ENCODE measurements at regions not wholly inside any gene's neighbourhood (a gene's known extent, or its start where the extent isn't known, plus 50 kb on each side); places are given as distances from the start of the nearest gene placed in this dataset.
A peak's percentile ranks its signal among the peaks of the same experiment; 100 is the strongest.

DNA sequence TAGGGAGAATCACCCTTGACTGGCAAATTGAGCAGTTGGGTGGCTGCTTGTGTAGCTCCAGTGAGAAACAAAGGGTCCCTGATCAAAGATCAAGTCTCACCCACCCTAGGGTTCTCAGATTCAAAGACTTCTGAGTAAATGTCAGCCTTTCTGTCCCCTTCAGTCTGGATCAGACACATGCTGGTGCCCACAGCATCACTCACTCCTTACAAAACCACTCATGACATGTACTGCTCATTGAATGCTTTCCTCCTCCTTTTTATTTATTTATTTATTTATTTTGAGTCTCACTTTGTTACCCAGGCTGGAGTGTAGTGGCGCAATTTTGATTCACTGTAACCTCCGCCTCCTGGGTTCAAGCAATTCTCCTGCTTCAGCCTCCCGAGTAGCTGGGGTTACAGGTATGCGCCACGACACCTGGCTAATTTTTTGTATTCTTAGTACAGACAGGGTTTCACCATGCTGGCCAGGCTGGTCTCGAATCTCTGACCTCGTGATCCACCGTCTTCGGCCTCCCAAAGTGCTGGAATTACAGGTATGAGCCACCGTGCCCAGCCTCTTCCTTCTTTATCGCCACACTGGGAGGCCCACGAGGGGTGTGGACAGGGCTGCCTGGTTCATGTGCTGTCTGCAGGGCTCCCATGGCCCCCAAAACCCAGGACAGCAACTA is 462.0 kb upstream of the MAF start:
- no peaks in the 10 kb centered on the region for H3K27me3 ChIP-seq
- intact Hi-C loops (cut with DNase I), result no loop called here
- H3K36me3 ChIP-seq, result no peaks in the 10 kb centered on the region
- H3K27ac ChIP-seq, result no peak overlapping the region
- WGBS, 2 donors, result 87 to 88% methylated on average over 12 of the region's 12 CpGs
- no peak for TF ChIP-seq POLR2AphosphoS5 (IDR thresholded peaks at IDR 0.05)
- TF ChIP-seq EP300 (IDR thresholded peaks at IDR 0.05), result no peak
- TF ChIP-seq, protein P1, sequence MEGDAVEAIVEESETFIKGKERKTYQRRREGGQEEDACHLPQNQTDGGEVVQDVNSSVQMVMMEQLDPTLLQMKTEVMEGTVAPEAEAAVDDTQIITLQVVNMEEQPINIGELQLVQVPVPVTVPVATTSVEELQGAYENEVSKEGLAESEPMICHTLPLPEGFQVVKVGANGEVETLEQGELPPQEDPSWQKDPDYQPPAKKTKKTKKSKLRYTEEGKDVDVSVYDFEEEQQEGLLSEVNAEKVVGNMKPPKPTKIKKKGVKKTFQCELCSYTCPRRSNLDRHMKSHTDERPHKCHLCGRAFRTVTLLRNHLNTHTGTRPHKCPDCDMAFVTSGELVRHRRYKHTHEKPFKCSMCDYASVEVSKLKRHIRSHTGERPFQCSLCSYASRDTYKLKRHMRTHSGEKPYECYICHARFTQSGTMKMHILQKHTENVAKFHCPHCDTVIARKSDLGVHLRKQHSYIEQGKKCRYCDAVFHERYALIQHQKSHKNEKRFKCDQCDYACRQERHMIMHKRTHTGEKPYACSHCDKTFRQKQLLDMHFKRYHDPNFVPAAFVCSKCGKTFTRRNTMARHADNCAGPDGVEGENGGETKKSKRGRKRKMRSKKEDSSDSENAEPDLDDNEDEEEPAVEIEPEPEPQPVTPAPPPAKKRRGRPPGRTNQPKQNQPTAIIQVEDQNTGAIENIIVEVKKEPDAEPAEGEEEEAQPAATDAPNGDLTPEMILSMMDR (IDR thresholded peaks at IDR 0.05), result no peak
- TF ChIP-seq POLR2A (IDR thresholded peaks at IDR 0.05), result no peak
- H3K9me3 ChIP-seq, result no peaks in the 10 kb centered on the region
- H3K4me3 ChIP-seq, result no peak overlapping the region
- H3K4me1 ChIP-seq, result peaks cover 0 to 21% (median 18%) of the 10 kb centered on the region in 4 donors
- DNase-seq, result no peak

DNA sequence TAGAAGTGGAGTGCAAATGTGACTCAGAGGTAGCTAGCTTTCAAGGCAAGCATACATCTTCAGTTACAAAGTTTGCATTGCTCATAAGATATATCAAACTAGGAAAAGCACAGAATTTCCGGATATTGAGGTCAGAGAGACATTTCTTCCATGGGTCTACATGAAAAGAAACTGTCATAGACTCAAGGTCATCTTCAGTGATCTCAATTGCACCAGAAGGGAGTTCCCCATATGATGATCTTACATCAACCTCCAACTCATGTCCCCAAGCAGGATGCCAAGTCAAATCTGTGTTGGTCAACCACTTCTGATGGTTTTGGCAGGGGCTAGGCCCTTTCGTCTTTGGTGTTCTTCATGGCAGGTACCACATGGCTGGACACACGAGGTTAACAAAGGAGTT is 459.9 kb upstream of the MAF start:
- no peaks in the 10 kb centered on the region for H3K9me3 ChIP-seq
- H3K27me3 ChIP-seq, result no peaks in the 10 kb centered on the region
- intact Hi-C loops (cut with DNase I), result no loop called here
- peaks cover 0 to 23% (median 18%) of the 10 kb centered on the region in 4 donors for H3K4me1 ChIP-seq
- 81 to 87% methylated on average over 3 of the region's 3 CpGs for WGBS, 2 donors
- no peak overlapping the region for H3K27ac ChIP-seq
- no peak for DNase-seq
- H3K36me3 ChIP-seq, result no peaks in the 10 kb centered on the region
- H3K4me3 ChIP-seq, result no peak overlapping the region
- TF ChIP-seq POLR2AphosphoS5 (IDR thresholded peaks at IDR 0.05), result no peak
- no peak for TF ChIP-seq EP300 (IDR thresholded peaks at IDR 0.05)
- TF ChIP-seq, protein P1 (IDR thresholded peaks at IDR 0.05), result no peak
- no peak for TF ChIP-seq POLR2A (IDR thresholded peaks at IDR 0.05)

DNA sequence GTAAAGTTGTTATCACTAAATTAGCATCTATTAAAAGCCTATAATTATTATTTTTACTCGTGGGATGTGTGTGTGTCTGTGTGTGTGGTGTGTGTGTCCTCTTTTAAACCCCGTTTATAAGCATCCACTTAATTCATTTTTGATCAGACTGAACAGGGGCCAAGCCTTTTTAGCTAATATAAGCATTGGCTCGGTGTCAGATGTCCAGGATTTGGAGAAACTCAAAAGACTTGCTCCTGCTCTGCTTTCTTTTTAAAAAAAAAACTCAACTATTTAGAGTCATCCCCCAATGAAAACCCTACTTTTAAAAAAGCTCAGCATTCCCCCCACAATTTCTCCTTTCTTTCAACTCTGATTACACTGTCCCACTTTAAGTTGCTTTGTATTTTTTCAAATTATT is 459.3 kb upstream of the MAF start:
- intact Hi-C loops (cut with DNase I), result loop anchor here (2.0 to 5.0 kb wide), 2 partner anchors 131 to 293 kb away; no protein-coding TSS in a partner anchor
- Histone ChIP-seq H3K27me3 (no peaks in the 10 kb centered on the region), H3K9me3 (no peaks in the 10 kb centered on the region), H3K27ac (no peak overlapping the region), H3K4me1 (peaks cover 0 to 23% (median 18%) of the 10 kb centered on the region in 4 donors), H3K4me3 (no peak overlapping the region), H3K36me3 (no peaks in the 10 kb centered on the region)
- WGBS, 2 donors, result 71 to 74% methylated on average over 3 of the region's 3 CpGs
- TF ChIP-seq POLR2A (IDR thresholded peaks at IDR 0.05) (no peak), POLR2AphosphoS5 (IDR thresholded peaks at IDR 0.05) (no peak), EP300 (IDR thresholded peaks at IDR 0.05) (no peak)
- TF ChIP-seq, protein P1 (IDR thresholded peaks at IDR 0.05), result no peak
- no peak for DNase-seq

DNA sequence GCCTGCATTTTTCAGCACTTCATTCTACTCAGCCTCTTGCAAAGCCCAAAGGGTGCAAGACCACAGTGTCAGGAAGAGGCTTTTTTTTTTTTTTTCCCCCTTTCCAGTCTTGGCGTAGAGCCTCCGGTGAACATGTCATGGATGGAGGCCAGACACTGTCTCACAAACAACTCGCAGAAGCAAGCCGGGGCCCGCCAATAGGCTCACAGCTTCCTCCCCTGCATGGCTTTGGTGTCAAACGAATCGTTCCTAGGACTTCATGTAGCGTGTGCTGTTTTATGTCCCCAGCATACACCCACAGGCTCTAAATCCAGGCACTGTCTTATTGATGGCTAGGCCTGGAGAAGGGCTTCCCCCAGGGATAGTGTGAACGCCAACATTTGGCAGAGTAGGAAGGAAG is 457.7 kb upstream of the MAF start:
- H3K4me3 ChIP-seq, result no peak overlapping the region
- DNase-seq, result peak; percentile 89
- H3K36me3 ChIP-seq, result no peaks in the 10 kb centered on the region
- H3K9me3 ChIP-seq, result no peaks in the 10 kb centered on the region
- intact Hi-C loops (cut with DNase I), result loop anchor here (2.0 to 5.0 kb wide), 2 partner anchors 129 to 291 kb away; no protein-coding TSS in a partner anchor
- no peaks in the 10 kb centered on the region for H3K27me3 ChIP-seq
- TF ChIP-seq POLR2AphosphoS5 (IDR thresholded peaks at IDR 0.05), result peak; percentile 46 to 88 (median 78)
- TF ChIP-seq, protein P1 (IDR thresholded peaks at IDR 0.05), result no peak
- WGBS, 2 donors, result 66 to 75% methylated on average over 9 of the region's 9 CpGs
- H3K4me1 ChIP-seq, result peaks cover 0 to 23% (median 18%) of the 10 kb centered on the region in 4 donors
- H3K27ac ChIP-seq, result peak overlapping the region in 3 of 4 donors; percentile 46 to 61 (median 53)
